ENCODE measurements at regions not wholly inside any gene's neighbourhood (a gene's known extent, or its start where the extent isn't known, plus 50 kb on each side); places are given as distances from the start of the nearest gene placed in this dataset.
"Not testable (repeated sequence)": the region's sequence is repeated elsewhere in the genome, so short reads cannot be mapped to it uniquely, and the experiment has no call there.

- POLR2A ChIA-PET = no interaction called here
- Histone ChIP-seq H3K79me2 (ENCODE audit: insufficient read depth, low read depth, low read length) (no peaks in the 10 kb centered on the region), H3K4me1 (ENCODE audit: insufficient read depth, low read length, poor library complexity, severe bottlenecking) (no peaks in the 10 kb centered on the region), H4K20me1 (ENCODE audit: insufficient read depth, low read length) (no peaks in the 10 kb centered on the region), H3K27ac (ENCODE audit: low read depth, low read length, poor library complexity, severe bottlenecking) (no peak overlapping the region), H2AFZ (ENCODE audit: low read length) (no peak overlapping the region), H3K4me2 (ENCODE audit: low read length) (no peak overlapping the region), H3K4me3 (ENCODE audit: low read depth, low read length, poor library complexity, severe bottlenecking) (no peak overlapping the region), H3K9me3 (ENCODE audit: low read length) (no peaks in the 10 kb centered on the region), H3K9me2 (ENCODE audit: insufficient read depth, low read length) (0 out of 2 replicates have a peak, but pooled peaks cover 5% of the 10 kb centered on the region), H3K36me3 (ENCODE audit: insufficient read depth, low read length) (no peaks in the 10 kb centered on the region)
- intact Hi-C loops (cut with micrococcal nuclease; ENCODE audit: unreplicated experiment) = no loop called here
- BruUV-seq (replicated peaks) = no TSS peak
- TF ChIP-seq EZH2phosphoT487 (IDR thresholded peaks at IDR 0.05; ENCODE audit: borderline replicate concordance, low read depth, low read length) = no peak
- no peak for TF ChIP-seq CTCF (conservative IDR thresholded peaks at IDR 0.05; ENCODE audit: low read length)
- no peak for DNase-seq (ENCODE audit: low spot score)
- CTCF ChIA-PET (ENCODE audit: unreplicated experiment) = no interaction called here
Observed at GRCh38 chr7:14978687-14979086, 76.1 kb upstream of the DGKB start.

- H4K20me1 ChIP-seq (ENCODE audit: insufficient read depth, low read length) = no peaks in the 10 kb centered on the region
- H3K9me3 ChIP-seq (ENCODE audit: low read length) = no peaks in the 10 kb centered on the region
- 0 out of 2 replicates have a peak, but pooled peaks cover 5% of the 10 kb centered on the region for H3K9me2 ChIP-seq (ENCODE audit: insufficient read depth, low read length)
- TF ChIP-seq EZH2phosphoT487 (IDR thresholded peaks at IDR 0.05; ENCODE audit: borderline replicate concordance, low read depth, low read length) (no peak), CTCF (conservative IDR thresholded peaks at IDR 0.05; ENCODE audit: low read length) (no peak)
- no peak overlapping the region for H3K4me2 ChIP-seq (ENCODE audit: low read length)
- ChIA-PET CTCF (ENCODE audit: unreplicated experiment) (no interaction called here), POLR2A (interaction anchor here (1.4 kb wide), 1 partner anchor 15 kb away, joined by 3 read pairs; no protein-coding TSS in a partner anchor)
- no peak overlapping the region for H3K4me3 ChIP-seq (ENCODE audit: low read depth, low read length, poor library complexity, severe bottlenecking)
- H3K79me2 ChIP-seq (ENCODE audit: insufficient read depth, low read depth, low read length) = no peaks in the 10 kb centered on the region
- H3K4me1 ChIP-seq (ENCODE audit: insufficient read depth, low read length, poor library complexity, severe bottlenecking) = no peaks in the 10 kb centered on the region
- no peaks in the 10 kb centered on the region for H3K36me3 ChIP-seq (ENCODE audit: insufficient read depth, low read length)
- H3K27ac ChIP-seq (ENCODE audit: low read depth, low read length, poor library complexity, severe bottlenecking) = no peak overlapping the region
- BruUV-seq (replicated peaks) = no TSS peak
- DNase-seq (ENCODE audit: low spot score) = no peak
- no peak overlapping the region for H2AFZ ChIP-seq (ENCODE audit: low read length)
- intact Hi-C loops (cut with micrococcal nuclease; ENCODE audit: unreplicated experiment) = no loop called here
Observed at GRCh38 chr7:14974688-14975087, 72.1 kb upstream of the DGKB start.

GRCh38 chr7:14973712-14974428 lies 71.3 kb upstream of the DGKB start:
- intact Hi-C loops (cut with micrococcal nuclease; ENCODE audit: unreplicated experiment) = no loop called here
- Histone ChIP-seq H3K4me1 (ENCODE audit: insufficient read depth, low read length, poor library complexity, severe bottlenecking) (no peaks in the 10 kb centered on the region), H2AFZ (ENCODE audit: low read length) (no peak overlapping the region), H3K9me2 (ENCODE audit: insufficient read depth, low read length) (0 out of 2 replicates have a peak, but pooled peaks cover 5% of the 10 kb centered on the region), H3K4me3 (ENCODE audit: low read depth, low read length, poor library complexity, severe bottlenecking) (no peak overlapping the region), H3K79me2 (ENCODE audit: insufficient read depth, low read depth, low read length) (no peaks in the 10 kb centered on the region), H3K9me3 (ENCODE audit: low read length) (no peaks in the 10 kb centered on the region), H3K36me3 (ENCODE audit: insufficient read depth, low read length) (no peaks in the 10 kb centered on the region), H3K4me2 (ENCODE audit: low read length) (no peak overlapping the region), H3K27ac (ENCODE audit: low read depth, low read length, poor library complexity, severe bottlenecking) (no peak overlapping the region), H4K20me1 (ENCODE audit: insufficient read depth, low read length) (no peaks in the 10 kb centered on the region)
- no peak for TF ChIP-seq EZH2phosphoT487 (IDR thresholded peaks at IDR 0.05; ENCODE audit: borderline replicate concordance, low read depth, low read length)
- no peak for TF ChIP-seq CTCF (conservative IDR thresholded peaks at IDR 0.05; ENCODE audit: low read length)
- CTCF ChIA-PET (ENCODE audit: unreplicated experiment) = no interaction called here
- no TSS peak for BruUV-seq (replicated peaks)
- DNase-seq (ENCODE audit: low spot score) = no peak
- POLR2A ChIA-PET = no interaction called here

GRCh38 chr7:14971678-14972077 lies 69.1 kb upstream of the DGKB start:
- H2AFZ ChIP-seq (ENCODE audit: low read length); CTCF ChIA-PET (ENCODE audit: unreplicated experiment); H4K20me1 ChIP-seq (ENCODE audit: insufficient read depth, low read length); H3K9me2 ChIP-seq (ENCODE audit: insufficient read depth, low read length); H3K4me3 ChIP-seq (ENCODE audit: low read depth, low read length, poor library complexity, severe bottlenecking); H3K9me3 ChIP-seq (ENCODE audit: low read length); H3K79me2 ChIP-seq (ENCODE audit: insufficient read depth, low read depth, low read length); intact Hi-C loops (cut with micrococcal nuclease; ENCODE audit: unreplicated experiment); H3K27ac ChIP-seq (ENCODE audit: low read depth, low read length, poor library complexity, severe bottlenecking); DNase-seq (ENCODE audit: low spot score); H3K4me2 ChIP-seq (ENCODE audit: low read length); H3K4me1 ChIP-seq (ENCODE audit: insufficient read depth, low read length, poor library complexity, severe bottlenecking); BruUV-seq (replicated peaks); H3K36me3 ChIP-seq (ENCODE audit: insufficient read depth, low read length): not testable (repeated sequence)
- POLR2A ChIA-PET = interaction anchor here (0.6 kb wide), 1 partner anchor 121 kb away, joined by 3 read pairs; no protein-coding TSS in a partner anchor

Data from OCI-LY7 (cell line).